Limb (tissue), 2 donors: ENCODE measurements at regions not wholly inside any gene's neighbourhood (a gene's known extent, or its start where the extent isn't known, plus 50 kb on each side); places are given as distances from the start of the nearest gene placed in this dataset.
"Not testable (repeated sequence)": the region's sequence is repeated elsewhere in the genome, so short reads cannot be mapped to it uniquely, and the experiment has no call there.

Experiments used
- DNase-seq, 2 donors: peaks; one replicate each; pipeline ENCODE4 v3.0.0-alpha.2; 2016; ENCODE audit errors: extremely low spot score in 2 of 2

GRCh38 chr18:67771271-67771670 is 254.8 kb upstream of the DSEL start:
- no peak for DNase-seq

DNA sequence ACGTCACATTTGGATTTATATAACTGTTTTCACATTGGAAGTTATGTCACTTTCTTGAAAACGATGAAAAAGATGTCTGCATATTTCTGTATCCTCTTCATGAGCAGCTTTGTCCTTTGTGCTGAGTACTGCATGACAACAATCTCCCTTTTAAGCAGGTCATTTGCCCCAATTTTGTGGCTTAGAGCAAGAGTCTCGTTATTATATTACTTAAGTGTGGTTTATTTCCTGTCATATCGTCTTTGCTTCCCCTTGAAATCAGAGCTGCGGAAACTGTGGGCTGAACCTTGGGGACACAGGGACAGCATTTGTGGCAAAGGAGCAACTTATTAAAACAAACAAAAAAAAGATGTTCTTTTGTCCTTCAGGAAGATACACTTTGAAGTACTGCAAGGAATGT is 254.0 kb upstream of the DSEL start:
- DNase-seq = no peak

- DNase-seq = no peak
These were observed 250.4 kb upstream of the DSEL start for GRCh38 chr18:67766930-67767329.

GRCh38 chr18:67752211-67752610 is 235.7 kb upstream of the DSEL start:
- DNase-seq = not testable (repeated sequence)

DNA sequence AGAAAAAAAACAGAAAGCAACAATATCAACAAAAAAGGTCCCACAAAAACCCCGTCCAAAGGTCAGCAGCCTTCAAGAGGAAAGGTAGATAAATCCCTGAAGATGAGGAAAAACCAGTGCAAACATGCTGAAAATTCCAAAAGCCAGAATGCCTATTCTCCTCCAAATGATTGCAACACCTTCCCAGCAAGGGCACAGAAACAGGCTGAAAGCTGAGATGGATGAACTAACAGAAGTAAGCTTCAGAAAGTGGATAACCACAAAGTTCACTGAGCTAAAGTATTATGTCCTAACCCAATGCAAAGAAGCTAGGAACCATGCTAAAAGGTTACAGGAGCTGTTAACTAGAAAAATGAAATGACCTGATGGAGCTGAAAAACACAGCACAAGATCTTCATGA is 226.4 kb upstream of the DSEL start:
- DNase-seq = no peak

DNA sequence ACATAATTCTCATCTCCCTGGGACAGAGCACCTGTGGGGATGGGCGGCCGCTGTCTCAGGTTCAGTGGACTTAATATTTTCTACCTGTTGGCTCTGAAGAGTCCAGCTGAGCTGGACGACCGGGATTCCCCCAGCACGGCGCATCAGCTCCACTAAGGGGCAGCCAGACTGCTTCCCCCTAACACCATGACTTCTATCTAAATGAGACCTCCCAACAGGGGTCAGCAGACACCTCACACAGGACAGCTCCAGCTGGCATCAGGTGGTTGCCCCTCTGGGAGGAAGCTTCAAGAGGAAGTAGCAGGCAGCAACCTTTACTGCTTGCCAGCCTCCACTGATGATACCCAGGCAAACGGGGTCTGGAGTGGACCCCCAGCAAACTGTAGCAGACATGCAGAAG is 226.0 kb upstream of the DSEL start:
- no peak for DNase-seq

- no peak for DNase-seq
These were observed 219.0 kb upstream of the DSEL start for GRCh38 chr18:67735506-67735905.

DNA sequence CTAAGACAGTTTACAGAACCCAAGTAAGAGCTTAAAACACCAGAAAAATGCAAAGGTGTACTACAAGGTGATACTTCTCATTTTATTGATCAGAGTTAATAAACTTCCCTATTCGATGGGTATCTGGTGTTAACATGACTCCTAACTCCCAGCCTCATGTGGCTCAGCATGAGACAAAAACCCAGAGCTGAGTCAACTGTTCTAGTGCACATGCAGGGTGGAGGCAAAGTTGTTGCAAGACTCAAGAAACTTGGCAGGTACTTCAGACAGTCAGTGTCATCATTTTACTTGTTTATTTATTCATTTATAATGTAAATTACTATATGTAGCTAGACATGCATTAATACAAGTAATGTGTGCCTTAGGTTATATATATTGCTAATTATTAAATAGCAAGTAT is 216.6 kb upstream of the DSEL start:
- no peak for DNase-seq

DNA sequence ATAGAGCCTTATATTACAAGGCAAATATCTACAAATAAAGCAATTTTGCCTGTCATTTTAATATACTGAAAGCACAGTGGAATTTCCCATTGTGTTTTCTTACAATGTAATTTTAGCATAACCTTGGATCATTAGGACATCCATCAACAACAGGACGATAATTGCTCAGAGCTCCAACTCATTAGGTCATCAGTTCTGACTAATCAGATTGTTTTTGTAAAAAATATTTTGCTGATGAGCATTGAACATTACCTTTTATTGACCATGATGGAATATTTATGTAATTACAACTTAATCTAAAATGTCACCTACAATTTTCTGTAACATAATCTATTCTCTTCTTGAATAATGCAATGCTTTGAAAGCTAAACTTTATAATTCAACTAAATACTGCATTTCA is 215.3 kb upstream of the DSEL start:
- no peak for DNase-seq

DNA sequence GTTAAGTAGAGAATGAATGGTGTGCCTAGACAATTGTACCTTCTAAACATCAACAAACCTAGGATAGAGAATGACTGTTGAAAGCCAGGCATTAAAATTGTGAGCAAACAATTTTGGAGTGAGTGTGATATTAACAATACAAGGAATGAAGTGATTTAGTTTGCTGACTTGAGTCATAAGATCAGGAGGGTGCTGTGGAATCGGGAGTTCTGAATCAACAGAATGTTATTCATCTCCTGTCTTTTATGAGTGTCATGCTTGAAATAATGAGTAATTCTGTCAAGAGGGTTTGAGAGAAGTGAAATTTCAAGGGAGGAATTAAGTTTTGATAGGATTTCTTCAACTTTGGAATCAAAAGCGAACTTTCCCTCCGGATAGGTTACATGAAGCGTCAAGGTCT is 214.4 kb upstream of the DSEL start:
- no peak for DNase-seq

DNA sequence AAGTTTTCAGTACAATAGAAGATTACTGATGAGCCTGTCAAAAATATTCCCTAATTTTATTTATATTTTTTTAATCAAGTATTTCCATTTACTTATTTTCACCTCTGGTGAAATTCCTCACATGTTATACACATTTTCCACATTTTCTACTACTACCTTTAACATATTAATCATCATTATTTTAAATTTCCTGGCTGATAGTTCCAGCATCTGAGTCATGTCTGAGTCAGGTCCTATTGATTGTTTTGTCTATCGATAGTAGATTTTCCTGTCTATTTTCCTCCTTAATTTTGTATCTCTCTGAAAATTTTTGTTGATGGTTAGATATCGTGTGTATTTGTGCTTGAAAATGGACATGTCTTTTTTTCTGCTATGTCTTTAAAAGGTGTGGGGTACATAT is 211.8 kb upstream of the DSEL start:
- DNase-seq = no peak

DNA sequence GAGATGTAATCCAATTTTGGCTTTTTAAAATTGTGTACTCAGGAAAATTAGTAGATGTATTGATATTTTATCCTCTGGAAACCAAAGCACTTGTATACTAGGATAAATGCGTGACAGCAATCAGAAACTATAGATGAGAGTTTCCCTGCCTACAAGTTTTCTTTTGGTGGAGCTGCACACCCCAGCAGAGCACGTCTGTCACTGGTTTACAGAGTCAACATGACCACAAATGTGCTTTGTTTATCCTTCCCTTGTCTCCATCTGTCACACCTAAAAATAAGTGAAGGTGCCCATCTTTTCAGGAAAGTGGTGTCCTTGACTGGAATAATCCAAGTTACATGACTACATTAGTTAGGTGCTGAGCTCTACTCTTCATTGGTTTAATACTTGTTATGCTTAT is 210.4 kb upstream of the DSEL start:
- no peak for DNase-seq

- DNase-seq = no peak
These were observed 201.3 kb upstream of the DSEL start for GRCh38 chr18:67717800-67718199.

- DNase-seq = no peak
These were observed 199.0 kb upstream of the DSEL start for GRCh38 chr18:67715567-67715966.

DNA sequence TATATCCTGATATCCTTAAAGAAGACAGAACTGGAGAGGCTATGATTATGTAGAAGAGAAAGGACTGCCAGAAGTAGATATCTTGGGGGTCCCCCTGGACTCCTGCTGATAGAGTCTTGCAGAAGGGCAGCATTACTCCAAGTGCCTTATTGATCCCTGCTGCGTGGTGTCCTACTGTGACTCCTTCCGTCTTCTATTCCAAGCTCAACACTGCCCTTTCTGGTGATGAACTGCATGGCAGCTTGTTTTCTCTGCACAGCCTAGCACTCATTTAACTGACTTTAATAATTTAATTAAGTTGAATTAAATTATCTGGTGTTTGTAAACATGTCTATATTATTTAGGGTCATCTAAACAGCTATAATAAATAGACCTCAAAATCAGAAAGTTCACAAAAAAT is 194.1 kb upstream of the DSEL start:
- DNase-seq = no peak

GRCh38 chr18:67705748-67706147 is 189.2 kb upstream of the DSEL start:
- no peak for DNase-seq

DNA sequence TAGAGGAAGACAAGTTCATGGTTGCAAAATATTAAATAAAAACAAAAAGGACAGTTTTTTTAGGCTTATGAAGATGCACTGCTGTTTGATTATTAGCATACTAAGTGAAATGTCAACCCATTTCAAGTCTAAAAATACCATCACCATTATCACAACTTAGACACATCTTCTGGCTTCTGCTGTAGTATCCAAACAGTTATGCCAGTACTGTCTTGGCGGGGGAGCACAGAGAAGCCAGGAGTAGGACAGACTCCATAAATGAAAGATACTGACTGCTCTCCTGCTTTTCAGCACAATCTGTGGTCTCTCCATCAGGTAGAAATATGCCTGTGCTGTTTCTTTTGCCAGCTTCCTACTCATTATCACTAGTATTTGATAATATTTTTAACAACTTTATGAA is 179.2 kb upstream of the DSEL start:
- DNase-seq = no peak

DNA sequence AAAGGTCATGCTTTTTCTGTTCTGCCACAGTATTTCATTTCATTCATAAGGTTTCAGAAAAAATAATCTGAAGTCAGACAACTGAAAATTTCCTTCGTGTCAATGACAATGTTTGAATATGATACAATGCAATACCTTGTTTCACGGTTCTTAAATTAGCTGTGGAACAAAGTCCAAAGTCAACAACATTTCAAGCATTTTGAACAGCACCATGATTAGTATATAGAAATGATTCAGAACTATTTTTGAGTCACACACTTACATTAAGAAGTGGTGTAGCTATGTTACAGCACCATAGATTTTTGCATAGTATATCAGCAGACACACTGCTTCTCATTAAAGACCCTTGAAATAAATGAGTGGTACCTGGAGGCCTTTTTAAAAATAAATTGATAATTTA is 178.3 kb upstream of the DSEL start:
- DNase-seq = no peak

DNA sequence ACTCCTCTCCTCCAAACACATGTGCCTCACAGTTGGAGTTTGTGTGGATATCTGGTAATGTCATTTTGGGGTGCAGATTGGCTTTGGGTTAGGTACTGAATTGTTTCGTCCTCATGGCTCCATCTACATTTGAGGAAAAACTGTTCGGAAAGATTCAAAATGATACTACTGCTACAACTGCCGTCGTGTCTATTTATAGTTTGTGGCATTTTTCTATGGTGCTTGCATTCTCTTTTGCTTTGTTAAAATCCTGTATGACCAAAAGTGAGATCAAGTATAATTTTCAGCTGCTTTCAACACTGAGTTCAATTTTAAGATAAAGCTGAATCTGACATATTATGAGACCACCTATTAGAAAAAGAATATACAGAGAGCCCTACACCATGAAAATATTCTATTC is 176.3 kb upstream of the DSEL start:
- no peak for DNase-seq

DNA sequence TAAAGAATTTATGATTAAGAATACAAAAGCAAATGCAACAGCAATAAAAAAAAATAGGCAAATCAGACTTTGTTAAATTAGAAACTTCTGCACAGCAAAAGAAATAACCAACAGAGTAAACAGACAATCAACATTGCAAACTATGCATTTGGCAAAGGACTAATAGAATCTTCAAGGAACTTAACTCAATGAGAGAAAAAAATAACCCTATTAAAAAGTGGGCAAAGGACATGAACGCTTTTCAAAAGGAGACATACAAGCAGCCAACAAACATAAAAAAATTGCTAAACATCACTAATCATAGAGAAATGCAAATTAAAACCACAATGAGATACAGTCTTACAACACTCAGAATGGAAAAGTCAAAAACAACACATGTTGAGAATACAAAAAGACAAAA is 166.0 kb upstream of the DSEL start:
- no peak for DNase-seq

DNA sequence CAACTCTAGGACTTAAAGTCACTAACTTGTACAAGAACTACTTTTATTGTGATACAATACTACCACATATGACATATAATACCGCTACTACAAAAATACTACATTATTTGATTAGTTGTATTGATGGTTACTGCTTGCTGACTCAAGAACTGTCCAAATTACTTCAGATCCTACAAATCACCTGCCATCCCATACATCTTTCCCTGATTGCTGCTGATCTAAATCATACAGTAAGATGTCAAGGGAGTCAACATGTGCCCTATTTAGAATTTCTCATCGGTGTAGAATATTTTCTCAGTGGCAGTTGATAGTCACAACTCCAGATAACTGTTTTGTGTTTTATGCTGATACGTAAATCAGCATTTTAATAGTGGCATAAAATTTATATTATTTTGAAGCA is 161.0 kb upstream of the DSEL start:
- DNase-seq = no peak

DNA sequence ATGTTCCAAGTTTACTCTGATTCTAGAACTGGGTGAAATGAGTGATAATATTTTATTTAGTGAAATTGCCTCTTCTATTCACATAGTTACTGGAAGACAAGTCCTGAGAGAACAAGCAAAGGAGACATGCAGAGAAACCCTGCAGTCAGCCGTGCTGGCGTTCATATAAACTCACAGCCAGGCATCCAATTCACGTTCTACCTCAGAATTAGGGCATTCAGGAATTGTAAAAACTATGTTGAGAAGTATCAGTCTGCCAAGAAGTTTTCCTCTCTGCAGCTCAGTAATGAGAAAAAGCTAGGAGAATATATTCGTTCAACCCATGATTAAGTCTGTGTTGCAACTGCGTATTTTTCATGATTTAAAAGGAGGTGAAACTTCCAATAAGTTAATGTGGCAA is 156.2 kb upstream of the DSEL start:
- no peak for DNase-seq

DNA sequence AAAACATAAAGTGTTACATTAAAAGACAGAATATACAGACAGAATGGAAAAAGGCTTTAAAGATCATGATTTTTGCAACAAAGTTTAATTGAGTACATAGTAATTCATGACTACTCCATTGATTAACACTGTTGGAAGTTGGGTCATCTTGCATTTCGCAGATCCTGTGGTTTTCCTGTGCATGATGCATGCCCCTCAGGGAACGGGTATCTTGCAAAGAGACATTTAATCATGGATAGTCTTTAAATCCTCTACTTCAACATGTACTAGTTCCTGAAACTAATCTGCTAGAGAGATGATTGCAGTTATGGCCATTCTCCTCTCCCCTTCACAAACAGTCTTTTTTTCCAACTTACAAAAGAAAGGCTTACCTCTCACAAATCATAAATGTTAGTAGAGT is 155.6 kb upstream of the DSEL start:
- DNase-seq = no peak

DNA sequence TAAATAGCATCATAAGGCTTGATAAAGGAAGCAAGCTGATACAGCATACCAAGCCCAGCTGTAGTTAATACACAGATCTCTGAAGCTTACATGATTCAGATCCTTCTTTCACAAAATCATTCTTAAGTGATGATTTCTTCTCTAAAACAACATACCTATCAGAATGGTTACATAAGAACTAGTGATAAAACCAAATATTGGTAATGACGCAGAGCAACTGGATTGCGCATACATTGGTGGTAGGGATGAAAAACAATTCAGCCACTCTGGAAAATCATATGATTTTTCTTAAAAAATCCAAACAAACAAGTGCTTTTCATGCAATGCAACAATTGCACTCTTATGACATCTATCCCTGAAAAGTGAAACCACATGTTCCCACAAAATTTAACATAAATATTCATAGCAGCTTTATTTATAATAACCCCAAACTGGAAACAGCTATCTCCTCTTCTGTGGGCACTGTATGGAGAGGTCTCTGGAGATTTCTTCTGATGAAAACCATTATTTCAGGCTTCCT is 153.6 kb upstream of the DSEL start:
- peak in 1 of 2 donors; percentile 13 for DNase-seq

- DNase-seq = no peak
These were observed 148.7 kb upstream of the DSEL start for GRCh38 chr18:67665266-67665665.
